Activated T-helper 1 cell treated with anti-CD3 and anti-CD28 coated beads, Interleukin-2, amount 50 U/mL, for 16 hours (primary cell): ENCODE measurements at regions not wholly inside any gene's neighbourhood (a gene's known extent, or its start where the extent isn't known, plus 50 kb on each side); places are given as distances from the start of the nearest gene placed in this dataset.

ENCODE experiments used
- DNase-seq, 2 donors: peaks; one replicate each; pipeline ENCODE4 v3.0.0-alpha.2; 2020; ENCODE audit warnings: low read depth in 1 of 2, low spot score in 1 of 2

DNA sequence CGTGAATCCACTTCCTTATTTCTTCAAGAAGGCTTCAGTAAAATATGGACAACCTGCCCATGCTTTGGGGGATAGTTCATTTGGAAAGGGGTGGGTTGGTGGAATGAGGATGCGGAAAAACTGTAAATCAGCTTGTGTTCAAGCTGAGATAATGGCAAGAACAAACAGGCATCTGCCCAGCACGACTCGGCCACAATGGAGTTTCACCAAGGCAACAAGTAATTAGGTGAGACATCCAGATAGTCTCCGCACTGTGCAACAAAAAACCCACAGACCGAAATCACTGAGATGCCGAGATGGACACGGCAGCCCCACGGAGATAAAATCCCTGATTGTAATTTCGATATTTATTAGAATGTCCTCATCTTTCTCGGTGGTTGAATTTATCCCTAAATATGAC, 455.2 kb downstream of the AJAP1 start:
- DNase-seq, result no peak

DNA sequence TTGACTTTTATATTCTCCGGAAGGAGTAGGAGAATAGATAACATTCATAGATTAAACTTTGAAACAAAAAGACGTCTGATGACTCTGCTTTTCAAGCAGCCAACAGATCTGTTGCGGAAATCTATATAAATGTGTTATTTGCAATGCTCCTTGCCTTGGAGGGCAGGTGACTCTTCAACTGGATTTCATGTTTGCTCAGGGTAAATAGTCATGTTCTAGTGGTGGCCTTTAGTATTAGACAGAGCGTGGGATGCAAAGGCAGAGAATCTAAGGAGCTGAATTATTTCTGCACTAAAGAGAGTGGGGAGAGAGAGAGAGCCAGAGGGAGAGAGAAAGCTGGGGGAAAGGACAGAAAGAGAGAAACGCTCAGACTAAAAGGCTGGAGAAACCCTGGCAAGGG, 454.3 kb downstream of the AJAP1 start:
- DNase-seq, result no peak

DNA sequence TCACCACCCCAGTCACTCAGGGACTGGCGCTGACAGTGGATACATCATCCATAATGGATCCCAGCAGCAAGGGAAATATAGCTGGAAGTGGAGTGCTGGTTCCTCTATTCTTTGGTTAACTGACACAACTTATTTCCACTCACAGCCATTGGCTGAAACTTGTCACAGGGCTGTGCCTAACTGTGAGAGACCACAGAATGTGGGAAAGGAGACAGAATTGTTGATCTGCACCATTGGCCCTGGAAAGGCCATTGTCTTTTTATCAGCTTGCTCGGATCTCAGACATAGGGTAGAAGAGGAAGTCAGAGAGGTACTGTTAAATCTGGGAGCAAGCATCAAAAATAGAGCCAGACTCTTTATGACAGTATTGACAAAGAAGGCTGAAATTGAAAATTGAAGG, 451.3 kb downstream of the AJAP1 start:
- DNase-seq, result no peak

DNA sequence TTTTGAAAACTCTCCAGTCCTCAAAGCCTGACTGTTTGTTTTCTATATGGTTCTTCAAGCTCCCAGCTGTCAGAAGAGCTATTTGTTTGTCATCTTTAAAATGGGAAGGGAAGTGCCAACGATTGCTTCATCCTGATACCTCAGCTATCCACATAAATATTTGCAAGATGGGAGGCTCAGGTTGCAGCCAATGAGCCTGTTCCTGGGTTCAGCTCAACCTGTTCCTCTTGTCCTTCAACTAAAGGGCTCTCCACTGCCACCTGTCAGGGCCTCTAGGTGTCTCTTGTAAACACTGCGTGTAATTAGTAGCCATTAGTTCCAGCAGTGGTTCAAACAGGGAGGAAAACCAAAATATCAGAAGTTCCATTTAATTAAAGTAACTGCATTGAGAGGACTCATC, 445.1 kb downstream of the AJAP1 start:
- no peak for DNase-seq

DNA sequence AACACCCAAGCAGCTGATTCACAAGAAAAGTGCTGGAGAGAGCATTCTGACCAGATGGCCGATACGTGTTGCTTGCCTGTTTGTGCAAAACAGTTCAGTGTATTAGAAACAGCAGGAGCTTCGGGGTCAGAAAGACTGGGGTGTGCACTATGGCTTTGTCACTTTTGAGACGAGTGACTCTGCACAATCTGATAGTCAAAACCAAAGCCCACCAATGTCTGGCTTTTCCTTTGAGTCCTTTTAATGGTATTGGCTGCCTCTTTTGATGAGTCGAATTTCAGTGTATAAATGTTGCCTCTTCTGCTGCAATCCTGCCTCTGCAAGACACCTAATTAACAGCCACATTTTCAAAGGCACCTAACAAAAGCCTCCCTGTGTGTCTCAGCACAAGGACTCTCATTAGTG, 444.6 kb downstream of the AJAP1 start:
- DNase-seq, result no peak

DNA sequence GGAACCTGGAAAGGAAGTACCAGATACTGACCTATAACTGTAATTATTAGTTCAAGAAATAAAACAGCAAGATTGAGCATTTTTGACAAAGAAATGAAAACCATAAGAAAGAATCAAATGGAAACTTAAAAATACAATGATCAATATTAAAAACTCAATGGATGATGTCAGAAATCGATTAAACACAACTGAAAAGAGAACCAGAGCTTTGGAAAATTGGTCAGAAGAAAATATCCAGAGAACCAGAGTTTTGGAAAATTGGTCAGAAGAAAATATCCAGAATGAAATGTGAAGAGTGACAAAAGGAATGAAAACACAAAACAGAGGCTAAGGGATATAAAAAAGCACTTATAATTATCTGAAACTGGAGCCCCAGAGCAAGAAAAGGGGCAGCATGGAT, 438.6 kb downstream of the AJAP1 start:
- no peak for DNase-seq

DNA sequence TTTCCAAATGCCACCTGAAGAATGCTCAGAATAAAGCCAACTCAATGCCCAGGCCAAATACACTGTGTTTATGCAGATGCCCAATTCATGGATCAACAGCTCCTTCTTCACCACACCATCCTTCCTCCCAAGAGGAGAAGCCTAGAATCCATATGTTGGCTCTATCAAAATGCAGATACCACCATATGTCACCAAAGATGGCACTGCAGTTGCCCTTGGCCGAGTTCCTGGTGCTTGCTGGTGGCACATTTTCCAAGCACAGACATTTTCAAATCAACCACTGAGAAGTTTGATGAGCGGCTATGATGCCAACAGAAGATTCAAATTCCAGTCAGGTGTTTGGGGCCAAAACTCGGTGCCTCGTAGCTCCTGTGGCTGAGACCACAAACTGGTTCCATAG, 430.3 kb downstream of the AJAP1 start:
- DNase-seq, result no peak

DNA sequence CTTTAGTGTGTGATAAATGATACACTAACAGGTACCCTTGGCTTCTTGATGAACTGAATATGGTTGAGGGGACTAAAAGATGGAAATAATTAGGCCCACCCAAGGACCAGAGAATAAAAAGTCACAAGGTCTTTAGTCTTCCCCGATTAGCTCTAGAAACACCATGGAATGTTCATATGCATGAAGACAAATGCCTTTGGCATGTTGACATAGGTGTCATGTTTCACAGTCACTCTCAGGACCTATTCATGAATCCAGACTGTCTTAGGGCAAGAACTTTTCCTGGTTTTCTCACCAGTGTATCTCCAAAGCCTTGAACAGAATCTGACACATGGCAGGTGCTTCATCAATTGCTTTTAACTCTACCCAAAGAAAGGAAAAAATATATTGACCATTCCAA, 412.8 kb downstream of the AJAP1 start:
- no peak for DNase-seq

DNA sequence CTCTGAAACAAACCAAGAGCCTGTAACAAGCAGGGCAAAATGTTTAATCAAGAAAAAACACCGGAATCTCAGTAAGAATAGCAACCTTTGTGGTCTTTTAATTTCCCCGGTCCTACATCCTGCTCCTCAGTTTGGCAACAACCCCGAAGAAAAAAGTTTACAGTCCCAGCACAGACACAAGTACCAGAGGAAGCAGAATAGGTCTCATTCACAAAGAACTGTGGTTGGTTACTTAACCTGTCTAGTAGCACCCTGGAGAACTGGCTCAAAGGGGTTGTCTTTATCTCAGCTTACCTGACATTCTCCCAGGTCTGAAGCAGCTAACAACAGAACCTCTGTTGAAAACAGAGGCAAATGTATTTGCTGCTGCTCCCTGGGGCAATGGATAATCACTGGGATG, 399.3 kb downstream of the AJAP1 start:
- DNase-seq, result no peak

DNA sequence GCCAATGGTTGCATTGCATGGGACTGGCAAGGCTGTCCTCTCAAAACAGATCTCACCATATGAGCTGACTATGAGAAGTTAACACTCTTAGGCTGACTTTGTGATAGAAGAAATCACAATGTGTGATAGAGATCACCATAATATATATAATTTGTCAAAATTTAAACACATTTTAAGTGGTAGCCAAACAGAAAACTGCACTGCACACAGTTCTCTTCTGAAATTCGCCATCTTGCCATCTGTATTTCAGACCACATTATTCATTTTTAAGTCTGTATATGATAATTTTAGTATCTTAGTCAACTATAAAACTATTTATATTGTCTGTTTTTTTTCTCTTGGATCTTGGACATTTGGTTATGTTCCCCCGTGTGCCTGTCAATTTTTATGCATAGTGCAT, 374.7 kb downstream of the AJAP1 start:
- DNase-seq, result no peak

DNA sequence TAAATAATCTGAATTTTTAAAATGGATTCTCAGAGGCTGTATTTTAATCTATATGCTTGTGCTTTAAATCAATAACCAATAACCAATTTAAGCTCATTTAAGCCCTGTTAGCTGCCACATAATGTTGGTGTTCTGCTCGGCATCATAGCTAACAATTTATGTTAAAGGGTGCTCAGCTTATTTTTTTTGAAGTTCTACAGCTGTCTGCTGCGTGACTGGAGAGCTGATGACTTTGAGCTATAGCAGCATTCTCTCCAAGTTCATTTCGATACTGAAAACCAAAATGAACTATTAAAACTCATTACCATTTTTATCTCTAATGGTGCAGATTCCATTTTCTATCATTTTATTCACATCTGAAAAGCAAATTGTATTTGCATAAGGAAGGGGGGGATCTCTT, 357.8 kb downstream of the AJAP1 start:
- DNase-seq, result no peak

DNA sequence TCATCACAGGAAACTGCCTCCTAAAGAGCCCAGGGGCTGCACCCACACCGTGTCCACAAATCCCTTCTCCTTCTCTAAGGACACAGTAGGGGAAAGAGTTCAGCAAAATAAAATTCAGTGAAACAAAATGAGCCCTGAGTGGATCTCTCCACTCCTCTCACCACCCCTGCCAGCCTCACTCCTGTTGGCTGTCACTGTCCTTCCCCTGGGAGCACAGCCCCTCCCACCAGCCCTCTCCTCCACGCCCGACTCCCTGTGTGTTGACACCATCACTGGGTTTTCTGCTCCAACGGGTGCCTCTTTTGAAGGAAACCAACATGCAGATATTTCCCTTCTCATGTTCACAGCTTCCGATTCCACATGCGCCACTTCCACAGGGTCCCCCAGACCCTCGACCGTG, 356.2 kb downstream of the AJAP1 start:
- no peak for DNase-seq

DNA sequence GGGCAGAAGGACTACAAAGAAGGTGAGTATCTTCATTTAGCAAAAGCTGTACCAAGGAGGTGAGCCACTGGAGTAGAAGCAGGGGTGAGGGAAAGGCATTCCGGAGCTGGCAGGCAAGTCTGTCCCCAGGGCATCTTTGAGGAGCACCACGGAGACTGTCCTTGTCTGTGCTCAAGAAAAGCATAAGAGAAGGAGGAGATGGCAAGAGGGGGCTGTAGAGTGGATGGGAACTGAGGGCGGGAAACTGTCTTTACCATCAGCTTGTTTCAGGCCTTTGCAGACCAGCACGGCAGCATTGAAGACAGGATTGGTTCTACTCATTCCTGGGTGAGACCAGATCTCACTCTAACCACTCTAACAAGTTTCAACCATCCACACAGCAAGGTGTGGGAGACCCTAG, 355.8 kb downstream of the AJAP1 start:
- no peak for DNase-seq

DNA sequence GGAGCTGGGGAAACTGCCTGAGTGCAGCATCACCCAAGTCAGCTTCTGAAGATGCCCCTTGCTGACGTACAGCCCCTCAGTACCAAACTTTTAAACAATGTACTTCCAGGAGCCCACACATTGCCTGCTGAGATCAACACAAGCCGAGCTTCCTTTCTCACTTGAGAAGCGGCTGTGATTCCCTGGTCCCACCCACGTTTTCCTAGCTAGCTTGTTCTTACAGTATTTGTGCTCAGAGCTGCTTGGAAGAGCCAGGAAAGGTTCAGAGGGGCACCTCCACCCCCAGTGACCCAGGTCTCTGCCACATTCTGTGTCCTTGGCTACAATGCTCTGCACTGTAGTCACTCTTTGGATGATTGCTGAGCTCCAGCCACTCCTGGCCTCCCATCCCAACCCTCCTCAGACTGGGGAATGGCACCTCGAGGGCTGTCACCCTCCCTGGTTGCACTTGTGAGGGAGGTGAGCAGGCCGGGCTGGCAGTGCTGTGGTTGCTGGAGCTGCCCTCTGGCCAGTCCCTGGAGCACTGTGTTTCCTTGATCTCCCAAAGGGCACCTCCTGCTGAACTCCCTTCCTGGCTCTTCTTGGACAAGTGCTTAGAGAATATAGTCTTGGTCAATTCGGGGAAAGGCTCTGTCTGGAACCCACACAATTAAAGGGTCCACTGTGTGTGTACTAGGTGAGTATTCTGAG, 355.1 kb downstream of the AJAP1 start:
- no peak for DNase-seq

DNA sequence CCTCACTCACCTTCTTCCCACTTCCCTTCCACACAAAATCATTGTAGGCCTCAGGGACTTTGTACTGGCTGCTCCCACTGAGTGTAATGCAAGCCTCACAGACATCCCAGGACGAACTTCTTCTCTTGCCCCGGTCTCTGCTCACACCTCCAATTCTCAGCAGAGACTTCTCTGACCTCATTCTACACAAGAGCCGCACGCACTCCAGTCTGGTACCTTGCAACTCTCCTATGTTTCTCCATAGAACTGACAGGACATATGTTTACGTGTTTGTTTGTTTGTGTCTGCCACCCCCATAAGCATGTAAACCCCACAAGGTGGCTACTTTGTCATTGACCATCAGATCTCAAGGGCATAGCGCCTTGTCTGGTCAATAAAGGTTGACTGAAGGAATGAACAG, 350.8 kb downstream of the AJAP1 start:
- no peak for DNase-seq

DNA sequence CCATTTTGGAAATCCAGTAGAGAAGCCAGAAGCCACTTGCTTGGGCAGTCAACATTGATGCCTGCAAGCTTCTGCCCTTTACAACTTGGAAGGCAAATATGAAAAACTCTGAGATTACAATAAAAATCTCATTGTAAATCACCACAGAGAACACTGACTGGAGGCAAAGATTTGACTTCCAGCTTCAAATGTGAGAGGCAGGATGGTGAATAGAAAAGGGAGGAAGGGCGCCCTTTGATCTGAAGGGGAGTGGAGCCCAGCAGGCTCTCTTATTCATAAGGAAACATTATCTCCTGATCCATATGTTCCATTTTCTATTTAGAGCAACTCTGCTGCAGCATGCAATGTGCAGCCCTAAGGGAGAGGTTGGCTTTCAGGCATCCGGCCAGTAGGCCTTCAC, 348.3 kb downstream of the AJAP1 start:
- DNase-seq, result no peak

DNA sequence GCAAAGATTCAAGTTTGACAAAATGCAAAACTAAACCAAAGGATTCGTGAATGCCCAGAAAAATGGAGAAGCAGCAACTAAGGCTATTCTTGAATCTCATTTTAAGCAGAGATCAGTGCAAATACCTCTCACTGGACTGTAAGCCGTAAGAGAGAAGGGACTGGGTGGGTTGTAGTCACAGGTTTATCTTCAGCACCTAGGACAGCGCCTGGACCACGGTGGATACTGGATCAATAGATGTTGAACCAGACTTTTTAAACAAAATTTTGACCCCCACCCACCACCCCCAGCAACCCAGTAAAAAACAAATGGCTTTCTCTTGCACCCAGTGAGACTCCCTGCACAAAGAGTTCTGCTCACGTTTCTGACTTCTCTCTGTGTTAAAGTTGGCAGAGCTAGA, 347.1 kb downstream of the AJAP1 start:
- DNase-seq, result no peak

DNA sequence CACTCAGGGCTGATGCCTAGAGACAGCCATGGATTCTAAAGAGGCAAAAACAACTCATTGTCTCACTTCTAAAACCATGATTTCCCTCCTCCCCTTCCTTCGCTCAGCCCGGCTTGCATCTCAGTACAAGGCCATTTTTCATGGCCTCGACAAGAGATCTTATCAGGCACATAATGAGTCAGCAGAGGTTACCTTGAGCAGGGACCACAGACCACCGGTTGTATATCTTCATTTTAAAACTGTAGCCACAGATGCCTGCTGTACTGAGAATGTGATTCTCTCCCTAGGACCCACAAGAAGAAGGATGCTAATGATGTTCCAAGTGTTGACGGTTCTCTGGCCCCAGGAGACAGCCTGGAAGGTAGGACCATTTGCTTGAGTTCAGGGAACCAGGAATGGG, 331.9 kb downstream of the AJAP1 start:
- no peak for DNase-seq

DNA sequence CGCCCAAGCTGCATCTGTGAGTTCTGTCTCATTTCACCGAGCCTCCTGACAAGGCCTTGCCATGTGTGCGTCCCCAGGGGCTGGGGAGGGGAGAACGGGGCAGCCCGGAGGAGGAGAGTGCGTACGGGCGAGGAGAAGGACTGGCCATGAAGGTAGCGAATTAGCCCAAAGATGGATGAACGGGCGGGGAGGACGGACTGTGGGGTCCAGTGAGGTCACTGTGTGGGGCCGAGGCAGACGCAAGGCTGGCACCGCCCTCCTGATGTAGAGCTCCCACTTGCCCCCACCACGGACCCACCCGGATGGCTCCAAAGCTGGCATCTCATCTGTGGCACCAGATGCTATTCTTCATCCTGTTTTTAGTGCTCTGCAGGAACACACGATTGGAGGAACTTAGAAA, 330.4 kb downstream of the AJAP1 start:
- no peak for DNase-seq

DNA sequence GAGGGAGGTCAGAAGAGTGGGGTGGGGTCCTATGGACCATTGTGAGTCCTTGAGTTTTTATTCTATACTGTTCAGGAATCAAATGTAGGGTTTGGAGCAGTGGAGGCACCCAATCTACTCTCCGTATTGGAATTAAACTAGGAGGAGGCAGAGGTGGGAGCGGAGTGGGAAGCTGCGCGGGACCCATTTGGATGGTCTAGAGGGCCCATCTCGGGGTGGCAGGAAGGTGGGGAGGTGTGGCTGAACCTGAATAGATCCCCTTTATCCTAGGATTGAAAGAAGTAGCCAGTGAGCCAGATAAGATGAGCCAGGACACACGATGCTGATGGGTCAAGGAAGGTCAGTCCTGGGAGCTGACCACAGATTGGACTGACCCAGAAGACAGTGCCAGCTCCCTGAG, 325.8 kb downstream of the AJAP1 start:
- no peak for DNase-seq

DNA sequence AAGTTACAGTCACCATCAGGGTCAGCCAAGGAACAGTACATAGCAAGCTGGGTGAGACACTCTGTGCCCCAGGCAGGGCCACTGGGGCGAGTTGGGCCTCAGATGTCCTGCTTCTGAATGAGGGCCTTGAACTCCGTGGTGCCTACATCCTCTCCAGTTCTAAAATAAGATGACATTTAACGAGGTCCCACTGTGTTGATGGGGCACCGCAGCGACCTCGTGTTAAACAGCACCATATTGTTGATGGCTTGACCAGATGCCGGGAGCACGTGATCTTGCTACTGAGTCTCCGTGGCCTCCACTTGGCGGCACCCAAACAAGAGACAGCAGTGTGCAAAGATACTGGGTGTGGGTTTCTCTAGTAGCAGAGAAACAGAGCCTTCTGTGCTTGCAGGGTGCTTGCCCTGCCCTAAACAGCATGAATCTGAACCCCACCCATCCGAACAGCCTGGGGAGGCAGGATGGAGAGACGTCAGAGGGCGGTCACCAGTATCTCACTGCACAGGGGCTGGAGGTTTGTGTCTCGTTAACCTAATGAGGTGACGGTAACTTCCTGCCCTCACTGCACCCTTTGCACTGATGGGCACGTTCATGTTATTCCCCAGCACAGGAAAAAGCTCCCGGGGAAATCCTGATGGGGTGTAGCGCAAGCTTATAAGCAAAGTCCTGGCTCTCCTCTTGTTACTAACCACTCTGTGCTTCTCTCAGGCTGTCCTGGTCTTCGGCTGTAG, 324.4 kb downstream of the AJAP1 start:
- DNase-seq, result no peak

DNA sequence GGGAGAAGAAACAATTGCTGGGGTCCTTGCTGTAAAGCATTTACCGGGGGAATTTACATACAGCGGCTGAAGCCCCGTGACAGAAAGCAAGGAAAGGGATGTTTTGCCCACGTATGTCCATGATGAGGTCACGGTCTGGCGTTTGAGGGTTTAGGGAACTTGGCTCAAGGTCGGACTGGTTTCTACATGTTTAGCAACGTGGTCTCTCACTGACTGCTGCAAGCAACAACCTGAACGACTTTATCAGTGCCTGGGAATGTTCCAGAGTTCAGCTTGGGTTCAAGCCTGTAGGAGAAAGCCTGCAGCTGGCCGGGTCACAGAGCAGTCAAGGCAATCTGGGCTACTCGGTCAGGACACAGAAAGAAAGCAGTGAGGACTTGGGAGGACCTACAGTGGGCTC, 323.3 kb downstream of the AJAP1 start:
- no peak for DNase-seq

DNA sequence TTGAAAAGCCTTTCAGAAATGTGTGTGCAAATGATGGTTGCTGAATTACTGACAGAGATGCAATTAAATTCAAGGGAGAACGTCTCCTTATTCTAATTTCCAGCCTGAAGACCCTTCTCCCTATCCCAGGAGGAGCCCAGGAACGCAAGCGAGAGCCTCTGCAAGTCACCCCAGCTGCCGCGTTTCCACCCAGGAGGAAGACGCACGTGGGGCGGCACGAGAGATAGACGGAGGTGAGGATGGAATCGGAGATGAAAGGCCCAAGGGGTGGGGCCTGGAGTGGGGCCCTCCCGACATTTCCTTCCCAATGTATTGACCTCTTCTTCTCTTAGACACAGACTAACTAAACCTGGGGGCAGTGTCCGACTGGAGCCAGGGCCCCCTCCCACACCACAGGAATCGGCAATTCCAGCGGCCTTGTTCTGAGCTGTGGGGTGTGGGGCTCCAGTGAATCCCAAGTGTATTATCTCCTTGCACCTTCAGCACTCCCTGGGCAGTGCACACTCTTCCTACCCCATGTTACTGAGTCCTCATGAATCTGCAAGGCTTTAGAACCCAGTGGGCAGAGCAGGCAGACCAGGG, 322.5 kb downstream of the AJAP1 start:
- DNase-seq, result no peak
